ENCODE measurements at regions not wholly inside any gene's neighbourhood (a gene's known extent, or its start where the extent isn't known, plus 50 kb on each side); places are given as distances from the start of the nearest gene placed in this dataset.

- ATAC-seq (ENCODE audit: low read depth) (no peak), DNase-seq (no peak)
- H3K4me3 ChIP-seq (ENCODE audit: control extremely low read depth in 1 of 5, extremely low read depth in 1 of 5, insufficient read depth in 1 of 5, low read depth in 2 of 5, low read length in 4 of 5), result no peak overlapping the region
- Mint-ChIP-seq H3K9me3 (ENCODE audit: insufficient read depth) (no peaks in the 10 kb centered on the region), H3K4me3 (no peak overlapping the region), H3K4me1 (peaks cover 29% of the 10 kb centered on the region), H3K27me3 (no peaks in the 10 kb centered on the region), H3K27ac (no peak overlapping the region)
- no peak overlapping the region for H3K27ac ChIP-seq (ENCODE audit: low read length in 2 of 2)
- no peaks in the 10 kb centered on the region for H4K20me1 ChIP-seq (ENCODE audit: control insufficient read depth, insufficient read depth, low read length, poor library complexity, severe bottlenecking)
- peaks cover 2 to 13% of the 10 kb centered on the region in 2 donors for H3K4me1 ChIP-seq (ENCODE audit: control insufficient read depth in 2 of 2, insufficient read depth in 2 of 2, low read length in 2 of 2)
- ChIA-PET POLR2A (no interaction called here), CTCF (interaction anchor here (1.5 kb wide), 1 partner anchor 77 kb away, joined by 3 read pairs; no protein-coding TSS in a partner anchor)
- no peak overlapping the region for H3K4me2 ChIP-seq (replicated peaks; ENCODE audit: low read depth, low read length, poor library complexity, severe bottlenecking)
- H2AFZ ChIP-seq (ENCODE audit: insufficient read depth, low read depth, low read length, poor library complexity, severe bottlenecking), result no peak overlapping the region
- no peak overlapping the region for H3K9ac ChIP-seq (ENCODE audit: low read length)
- no peaks in the 10 kb centered on the region for H3K9me3 ChIP-seq (ENCODE audit: control extremely low read depth in 1 of 3, control insufficient read depth in 2 of 3, insufficient read depth in 1 of 3, low read length in 2 of 3)
- no peak for TF ChIP-seq EZH2 (IDR thresholded peaks at IDR 0.05; ENCODE audit: borderline replicate concordance, insufficient read depth, low read depth, low read length, poor library complexity, severe bottlenecking)
- TF ChIP-seq, protein P1, sequence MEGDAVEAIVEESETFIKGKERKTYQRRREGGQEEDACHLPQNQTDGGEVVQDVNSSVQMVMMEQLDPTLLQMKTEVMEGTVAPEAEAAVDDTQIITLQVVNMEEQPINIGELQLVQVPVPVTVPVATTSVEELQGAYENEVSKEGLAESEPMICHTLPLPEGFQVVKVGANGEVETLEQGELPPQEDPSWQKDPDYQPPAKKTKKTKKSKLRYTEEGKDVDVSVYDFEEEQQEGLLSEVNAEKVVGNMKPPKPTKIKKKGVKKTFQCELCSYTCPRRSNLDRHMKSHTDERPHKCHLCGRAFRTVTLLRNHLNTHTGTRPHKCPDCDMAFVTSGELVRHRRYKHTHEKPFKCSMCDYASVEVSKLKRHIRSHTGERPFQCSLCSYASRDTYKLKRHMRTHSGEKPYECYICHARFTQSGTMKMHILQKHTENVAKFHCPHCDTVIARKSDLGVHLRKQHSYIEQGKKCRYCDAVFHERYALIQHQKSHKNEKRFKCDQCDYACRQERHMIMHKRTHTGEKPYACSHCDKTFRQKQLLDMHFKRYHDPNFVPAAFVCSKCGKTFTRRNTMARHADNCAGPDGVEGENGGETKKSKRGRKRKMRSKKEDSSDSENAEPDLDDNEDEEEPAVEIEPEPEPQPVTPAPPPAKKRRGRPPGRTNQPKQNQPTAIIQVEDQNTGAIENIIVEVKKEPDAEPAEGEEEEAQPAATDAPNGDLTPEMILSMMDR (IDR thresholded peaks at IDR 0.05), result no peak
- H3K36me3 ChIP-seq (replicated peaks in 1 of 2; ENCODE audit: control extremely low read depth in 1 of 2, control insufficient read depth in 1 of 2, extremely low read depth in 1 of 2, insufficient read depth in 2 of 2, low read length in 1 of 2), result no peaks in the 10 kb centered on the region
- 93% methylated on average over 2 of the region's 4 CpGs for WGBS (ENCODE audit: insufficient coverage)
- H3K79me2 ChIP-seq (ENCODE audit: control insufficient read depth, insufficient read depth, low read length), result peaks cover 71% of the 10 kb centered on the region
- intact Hi-C loops (cut with micrococcal nuclease), result no loop called here
- no peaks in the 10 kb centered on the region for H3K27me3 ChIP-seq (replicated peaks in 1 of 4; ENCODE audit: control extremely low read depth in 1 of 4, control insufficient read depth in 3 of 4, insufficient read depth in 4 of 4, low read length in 3 of 4)
Measured at GRCh38 chrX:10041383-10041782, 74.2 kb downstream of the CLDN34 start.

DNA sequence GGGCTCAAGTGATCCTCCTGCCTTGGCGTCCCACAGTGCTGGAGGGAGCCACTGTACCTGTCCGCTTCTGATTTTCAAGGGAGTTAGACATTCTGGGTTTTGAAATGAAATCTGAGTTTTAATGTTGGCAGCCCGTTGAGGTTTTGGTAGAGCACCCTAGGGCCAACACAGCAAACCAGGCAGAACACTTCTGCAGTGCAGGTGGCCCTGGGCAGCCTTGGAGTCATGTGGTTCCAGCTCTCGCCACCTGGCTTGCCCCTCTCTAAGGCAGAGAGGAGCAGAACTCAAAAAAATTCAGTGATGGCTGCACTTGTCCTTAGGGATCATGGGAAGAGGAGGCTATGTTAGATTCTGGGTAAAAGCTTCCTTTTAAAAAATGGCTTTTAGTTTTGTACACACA is 74.9 kb downstream of the CLDN34 start:
- H3K36me3 ChIP-seq (replicated peaks in 1 of 2; ENCODE audit: control extremely low read depth in 1 of 2, control insufficient read depth in 1 of 2, extremely low read depth in 1 of 2, insufficient read depth in 2 of 2, low read length in 1 of 2), result no peaks in the 10 kb centered on the region
- no peaks in the 10 kb centered on the region for H3K9me3 Mint-ChIP-seq (ENCODE audit: insufficient read depth)
- H3K4me1 ChIP-seq (ENCODE audit: control insufficient read depth in 2 of 2, insufficient read depth in 2 of 2, low read length in 2 of 2), result peaks cover 2 to 13% of the 10 kb centered on the region in 2 donors
- no peaks in the 10 kb centered on the region for H4K20me1 ChIP-seq (ENCODE audit: control insufficient read depth, insufficient read depth, low read length, poor library complexity, severe bottlenecking)
- no peaks in the 10 kb centered on the region for H3K27me3 ChIP-seq (replicated peaks in 1 of 4; ENCODE audit: control extremely low read depth in 1 of 4, control insufficient read depth in 3 of 4, insufficient read depth in 4 of 4, low read length in 3 of 4)
- H2AFZ ChIP-seq (ENCODE audit: insufficient read depth, low read depth, low read length, poor library complexity, severe bottlenecking), result no peak overlapping the region
- peaks cover 29% of the 10 kb centered on the region for H3K4me1 Mint-ChIP-seq
- no peak overlapping the region for H3K4me2 ChIP-seq (replicated peaks; ENCODE audit: low read depth, low read length, poor library complexity, severe bottlenecking)
- CTCF ChIA-PET, result interaction anchor here (0.6 to 1.5 kb wide), 5 partner anchors 17 to 76 kb away, joined by 3 to 5 read pairs (median 3); no protein-coding TSS in a partner anchor
- H3K4me3 Mint-ChIP-seq, result no peak overlapping the region
- H3K27me3 Mint-ChIP-seq, result no peaks in the 10 kb centered on the region
- H3K27ac Mint-ChIP-seq, result no peak overlapping the region
- POLR2A ChIA-PET, result interaction anchor here (0.6 to 0.7 kb wide), 2 partner anchors 8 to 55 kb away, joined by 3 to 5 read pairs; no protein-coding TSS in a partner anchor
- peaks cover 72% of the 10 kb centered on the region for H3K79me2 ChIP-seq (ENCODE audit: control insufficient read depth, insufficient read depth, low read length)
- H3K27ac ChIP-seq (ENCODE audit: low read length in 2 of 2), result no peak overlapping the region
- DNase-seq, result no peak
- no peak overlapping the region for H3K4me3 ChIP-seq (ENCODE audit: control extremely low read depth in 1 of 5, extremely low read depth in 1 of 5, insufficient read depth in 1 of 5, low read depth in 2 of 5, low read length in 4 of 5)
- no peak for ATAC-seq (ENCODE audit: low read depth)
- no peak overlapping the region for H3K9ac ChIP-seq (ENCODE audit: low read length)
- WGBS (ENCODE audit: insufficient coverage), result 11% methylated on average over 1 of the region's 4 CpGs
- H3K9me3 ChIP-seq (ENCODE audit: control extremely low read depth in 1 of 3, control insufficient read depth in 2 of 3, insufficient read depth in 1 of 3, low read length in 2 of 3), result no peaks in the 10 kb centered on the region
- TF ChIP-seq, protein P1 (IDR thresholded peaks at IDR 0.05), result no peak
- TF ChIP-seq EZH2 (IDR thresholded peaks at IDR 0.05; ENCODE audit: borderline replicate concordance, insufficient read depth, low read depth, low read length, poor library complexity, severe bottlenecking), result no peak
- intact Hi-C loops (cut with micrococcal nuclease), result no loop called here

Measured in B cell (primary cell).